ENCODE measurements at regions not wholly inside any gene's neighbourhood (a gene's known extent, or its start where the extent isn't known, plus 50 kb on each side); places are given as distances from the start of the nearest gene placed in this dataset.
"Not testable (repeated sequence)": the region's sequence is repeated elsewhere in the genome, so short reads cannot be mapped to it uniquely, and the experiment has no call there.

DNA sequence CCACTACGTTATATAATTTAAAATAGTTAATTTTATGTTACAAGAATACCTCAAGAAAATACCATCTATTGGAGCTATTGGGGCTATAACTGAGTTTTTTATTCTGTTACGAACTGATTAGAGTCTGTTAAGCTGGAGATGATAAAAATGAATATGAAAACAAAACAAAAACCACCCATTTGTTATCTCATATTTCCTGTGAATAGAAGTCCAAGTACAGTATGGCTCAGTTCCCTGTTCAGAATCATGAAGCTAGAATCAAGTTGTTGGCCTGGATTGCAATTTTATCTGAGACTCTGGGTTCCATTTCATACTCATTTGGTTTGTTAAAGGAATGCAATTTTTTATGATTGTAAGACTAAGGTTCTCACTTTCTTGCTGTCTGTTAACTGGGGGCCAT is 319.1 kb upstream of the PCDH18 start:
- no peak overlapping the region for H4K91ac ChIP-seq (ENCODE audit: low read depth, low read length, poor library complexity)
- H3K9ac ChIP-seq (ENCODE audit: low read depth, low read length, poor library complexity), result no peak overlapping the region
- no peak overlapping the region for H3K18ac ChIP-seq (ENCODE audit: low read length)
- WGBS, 2 donors (ENCODE audit: extremely low coverage in 2 of 2, insufficient read length in 2 of 2, insufficient replicate concordance in 1 of 2), result no CpG with 5 or more reads among the region's 2 CpGs
- H3K27me3 ChIP-seq (ENCODE audit: control insufficient read depth in 3 of 3, insufficient read depth in 3 of 3, low read depth in 1 of 3, low read length in 3 of 3), result no peaks in the 10 kb centered on the region
- H4K8ac ChIP-seq (ENCODE audit: low read depth, low read length), result no peak overlapping the region
- no peaks in the 10 kb centered on the region for H3K36me3 ChIP-seq (replicated peaks in 1 of 2; ENCODE audit: control insufficient read depth in 2 of 2, insufficient read depth in 2 of 2, low read length in 2 of 2)
- H2AFZ ChIP-seq (ENCODE audit: low read length), result peak overlapping the region; percentile 53
- no peak overlapping the region for H2AK5ac ChIP-seq (ENCODE audit: low read depth, low read length)
- H2BK120ac ChIP-seq (ENCODE audit: low read depth, low read length), result no peak overlapping the region
- H2BK15ac ChIP-seq (ENCODE audit: low read length), result no peak overlapping the region
- H3K4me3 ChIP-seq (ENCODE audit: low read length in 2 of 2), result no peak overlapping the region
- H3K4me1 ChIP-seq (ENCODE audit: control insufficient read depth in 2 of 2, insufficient read depth in 1 of 2, low read depth in 1 of 2, low read length in 2 of 2), result no peaks in the 10 kb centered on the region
- DNase-seq (ENCODE audit: low spot score), result no peak
- H2BK5ac ChIP-seq (ENCODE audit: low read length), result no peak overlapping the region
- no peak overlapping the region for H3K4ac ChIP-seq (ENCODE audit: low read length)
- H3K79me1 ChIP-seq (ENCODE audit: low read depth, low read length), result no peaks in the 10 kb centered on the region
- no peak overlapping the region for H2BK12ac ChIP-seq (ENCODE audit: low read length)
- peaks cover 0 to 3% of the 10 kb centered on the region in 2 donors for H3K9me3 ChIP-seq (replicated peaks in 1 of 2; ENCODE audit: control insufficient read depth in 2 of 2, insufficient read depth in 1 of 2, low read depth in 1 of 2, low read length in 2 of 2)
- no peak overlapping the region for H3K14ac ChIP-seq (ENCODE audit: low read length)
- H3K23ac ChIP-seq (ENCODE audit: low read depth, low read length, poor library complexity), result no peak overlapping the region
- H3K4me2 ChIP-seq (ENCODE audit: insufficient read depth, low read length, poor library complexity, severe bottlenecking), result no peak overlapping the region
- H3K27ac ChIP-seq (replicated peaks; ENCODE audit: low read length), result no peak overlapping the region

GRCh38 chr4:137827945-137828344 is 295.7 kb upstream of the PCDH18 start:
- not testable (repeated sequence) for H3K27me3 ChIP-seq (ENCODE audit: control insufficient read depth in 3 of 3, insufficient read depth in 3 of 3, low read depth in 1 of 3, low read length in 3 of 3); H4K8ac ChIP-seq (ENCODE audit: low read depth, low read length); H2BK15ac ChIP-seq (ENCODE audit: low read length); H3K27ac ChIP-seq (replicated peaks; ENCODE audit: low read length); H2AFZ ChIP-seq (ENCODE audit: low read length); DNase-seq (ENCODE audit: low spot score); H3K23ac ChIP-seq (ENCODE audit: low read depth, low read length, poor library complexity); H3K4me2 ChIP-seq (ENCODE audit: insufficient read depth, low read length, poor library complexity, severe bottlenecking); H3K36me3 ChIP-seq (replicated peaks in 1 of 2; ENCODE audit: control insufficient read depth in 2 of 2, insufficient read depth in 2 of 2, low read length in 2 of 2); H2BK12ac ChIP-seq (ENCODE audit: low read length); H3K14ac ChIP-seq (ENCODE audit: low read length); H2BK5ac ChIP-seq (ENCODE audit: low read length); H3K9ac ChIP-seq (ENCODE audit: low read depth, low read length, poor library complexity); H3K4me3 ChIP-seq (ENCODE audit: low read length in 2 of 2); H4K91ac ChIP-seq (ENCODE audit: low read depth, low read length, poor library complexity); H2AK5ac ChIP-seq (ENCODE audit: low read depth, low read length); H3K4ac ChIP-seq (ENCODE audit: low read length); H3K79me1 ChIP-seq (ENCODE audit: low read depth, low read length); H2BK120ac ChIP-seq (ENCODE audit: low read depth, low read length); H3K9me3 ChIP-seq (replicated peaks in 1 of 2; ENCODE audit: control insufficient read depth in 2 of 2, insufficient read depth in 1 of 2, low read depth in 1 of 2, low read length in 2 of 2); H3K18ac ChIP-seq (ENCODE audit: low read length); H3K4me1 ChIP-seq (ENCODE audit: control insufficient read depth in 2 of 2, insufficient read depth in 1 of 2, low read depth in 1 of 2, low read length in 2 of 2)

- H3K23ac ChIP-seq (ENCODE audit: low read depth, low read length, poor library complexity), result no peak overlapping the region
- H4K91ac ChIP-seq (ENCODE audit: low read depth, low read length, poor library complexity), result no peak overlapping the region
- no peaks in the 10 kb centered on the region for H3K27me3 ChIP-seq (ENCODE audit: control insufficient read depth in 3 of 3, insufficient read depth in 3 of 3, low read depth in 1 of 3, low read length in 3 of 3)
- no peak overlapping the region for H3K9ac ChIP-seq (ENCODE audit: low read depth, low read length, poor library complexity)
- no peak overlapping the region for H3K14ac ChIP-seq (ENCODE audit: low read length)
- no peaks in the 10 kb centered on the region for H3K79me1 ChIP-seq (ENCODE audit: low read depth, low read length)
- no peak overlapping the region for H3K4me2 ChIP-seq (ENCODE audit: insufficient read depth, low read length, poor library complexity, severe bottlenecking)
- no peak overlapping the region for H2AK5ac ChIP-seq (ENCODE audit: low read depth, low read length)
- no peak overlapping the region for H3K27ac ChIP-seq (replicated peaks; ENCODE audit: low read length)
- no peak overlapping the region for H3K4ac ChIP-seq (ENCODE audit: low read length)
- H2BK12ac ChIP-seq (ENCODE audit: low read length), result no peak overlapping the region
- no peak overlapping the region for H3K4me3 ChIP-seq (ENCODE audit: low read length in 2 of 2)
- no peak overlapping the region for H4K8ac ChIP-seq (ENCODE audit: low read depth, low read length)
- no peak overlapping the region for H2AFZ ChIP-seq (ENCODE audit: low read length)
- H2BK120ac ChIP-seq (ENCODE audit: low read depth, low read length), result no peak overlapping the region
- no peak for DNase-seq (ENCODE audit: low spot score)
- H3K18ac ChIP-seq (ENCODE audit: low read length), result no peak overlapping the region
- no peak overlapping the region for H2BK5ac ChIP-seq (ENCODE audit: low read length)
- H3K9me3 ChIP-seq (replicated peaks in 1 of 2; ENCODE audit: control insufficient read depth in 2 of 2, insufficient read depth in 1 of 2, low read depth in 1 of 2, low read length in 2 of 2), result no peaks in the 10 kb centered on the region
- no peaks in the 10 kb centered on the region for H3K4me1 ChIP-seq (ENCODE audit: control insufficient read depth in 2 of 2, insufficient read depth in 1 of 2, low read depth in 1 of 2, low read length in 2 of 2)
- WGBS, 2 donors (ENCODE audit: extremely low coverage in 2 of 2, insufficient read length in 2 of 2, insufficient replicate concordance in 1 of 2), result no CpG with 5 or more reads among the region's 1 CpG
- no peak overlapping the region for H2BK15ac ChIP-seq (ENCODE audit: low read length)
- H3K36me3 ChIP-seq (replicated peaks in 1 of 2; ENCODE audit: control insufficient read depth in 2 of 2, insufficient read depth in 2 of 2, low read length in 2 of 2), result no peaks in the 10 kb centered on the region
Measured at GRCh38 chr4:137825505-137825904, 293.2 kb upstream of the PCDH18 start.

- Histone ChIP-seq H3K23ac (ENCODE audit: low read depth, low read length, poor library complexity) (no peak overlapping the region), H3K27me3 (ENCODE audit: control insufficient read depth in 3 of 3, insufficient read depth in 3 of 3, low read depth in 1 of 3, low read length in 3 of 3) (no peaks in the 10 kb centered on the region), H2AK5ac (ENCODE audit: low read depth, low read length) (no peak overlapping the region), H3K4me1 (ENCODE audit: control insufficient read depth in 2 of 2, insufficient read depth in 1 of 2, low read depth in 1 of 2, low read length in 2 of 2) (no peaks in the 10 kb centered on the region), H2BK12ac (ENCODE audit: low read length) (no peak overlapping the region), H3K9ac (ENCODE audit: low read depth, low read length, poor library complexity) (no peak overlapping the region), H3K4me3 (ENCODE audit: low read length in 2 of 2) (no peak overlapping the region), H2AFZ (ENCODE audit: low read length) (no peak overlapping the region), H3K27ac (replicated peaks; ENCODE audit: low read length) (no peak overlapping the region), H4K91ac (ENCODE audit: low read depth, low read length, poor library complexity) (no peak overlapping the region), H3K18ac (ENCODE audit: low read length) (no peak overlapping the region), H2BK120ac (ENCODE audit: low read depth, low read length) (no peak overlapping the region), H3K4ac (ENCODE audit: low read length) (no peak overlapping the region), H3K14ac (ENCODE audit: low read length) (no peak overlapping the region), H2BK5ac (ENCODE audit: low read length) (no peak overlapping the region), H2BK15ac (ENCODE audit: low read length) (no peak overlapping the region), H3K4me2 (ENCODE audit: insufficient read depth, low read length, poor library complexity, severe bottlenecking) (no peak overlapping the region), H3K79me1 (ENCODE audit: low read depth, low read length) (no peaks in the 10 kb centered on the region), H3K36me3 (replicated peaks in 1 of 2; ENCODE audit: control insufficient read depth in 2 of 2, insufficient read depth in 2 of 2, low read length in 2 of 2) (no peaks in the 10 kb centered on the region), H4K8ac (ENCODE audit: low read depth, low read length) (no peak overlapping the region), H3K9me3 (replicated peaks in 1 of 2; ENCODE audit: control insufficient read depth in 2 of 2, insufficient read depth in 1 of 2, low read depth in 1 of 2, low read length in 2 of 2) (peaks cover 0 to 5% of the 10 kb centered on the region in 2 donors)
- no peak for DNase-seq (ENCODE audit: low spot score)
- WGBS, 2 donors (ENCODE audit: extremely low coverage in 2 of 2, insufficient read length in 2 of 2, insufficient replicate concordance in 1 of 2), result no CpG with 5 or more reads among the region's 2 CpGs
Measured at GRCh38 chr4:137823007-137823406, 290.7 kb upstream of the PCDH18 start.

Measured in neuronal stem cell (in vitro differentiated cells).